ENCODE measurements at regions not wholly inside any gene's neighbourhood (a gene's known extent, or its start where the extent isn't known, plus 50 kb on each side); places are given as distances from the start of the nearest gene placed in this dataset.

DNA sequence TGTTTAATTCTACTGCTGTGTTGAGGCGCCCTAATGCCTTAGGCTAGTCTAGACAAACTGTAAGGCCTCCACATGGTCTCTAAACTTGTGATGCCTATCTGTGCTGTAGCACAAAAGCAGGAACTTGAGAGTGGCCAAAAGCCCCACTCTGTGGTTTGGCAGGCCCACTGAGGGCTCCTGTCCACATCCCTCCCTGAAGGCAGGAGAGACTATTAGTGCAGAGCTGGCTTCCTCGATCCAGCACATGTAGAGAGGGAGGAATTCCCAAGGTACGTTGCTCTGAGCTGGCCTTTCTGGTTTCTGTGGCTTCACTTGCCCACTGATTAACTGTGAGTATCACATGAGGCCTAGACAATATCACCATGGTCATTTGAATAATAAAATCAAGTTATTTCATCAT lies 90.6 kb downstream of the POLR2M start:
- Histone ChIP-seq H3K4me3 (ENCODE audit: low read depth in 2 of 2, low read length in 2 of 2) (no peak overlapping the region), H3K27me3 (ENCODE audit: control insufficient read depth, insufficient read depth, low read length) (peaks cover 5% of the 10 kb centered on the region; the same call in 1 of the 2 replicates), H3K9me3 (ENCODE audit: control insufficient read depth, insufficient read depth, low read depth, low read length) (no peaks in the 10 kb centered on the region), H3K4me1 (ENCODE audit: control insufficient read depth, insufficient read depth, low read length) (no peaks in the 10 kb centered on the region), H3K36me3 (ENCODE audit: control insufficient read depth, insufficient read depth, low read length) (no peaks in the 10 kb centered on the region), H3K27ac (ENCODE audit: low read length) (no peak overlapping the region)
- in situ Hi-C loops (cut with HindIII; ENCODE audit: low pct_unique_long_range_greater_than_20kb, low sequenced_read_pairs) (no loop called here), intact Hi-C loops (cut with micrococcal nuclease; ENCODE audit: unreplicated experiment) (no loop called here)
- ATAC-seq (no peak), DNase-seq (ENCODE audit: low read depth, low spot score) (no peak)
- no TSS peak for BruUV-seq (replicated peaks)
- POLR2A ChIA-PET = no interaction called here
- TF ChIP-seq REST (IDR thresholded peaks at IDR 0.05; ENCODE audit: insufficient read depth in 1 of 2, low read depth in 2 of 2, low read length in 1 of 2) (no peak), POLR2AphosphoS5 (IDR thresholded peaks at IDR 0.05; ENCODE audit: low read depth, low read length) (no peak), TCF7L2 (IDR thresholded peaks at IDR 0.05; ENCODE audit: low read depth, low read length) (no peak)
- CTCF ChIA-PET = no interaction called here

DNA sequence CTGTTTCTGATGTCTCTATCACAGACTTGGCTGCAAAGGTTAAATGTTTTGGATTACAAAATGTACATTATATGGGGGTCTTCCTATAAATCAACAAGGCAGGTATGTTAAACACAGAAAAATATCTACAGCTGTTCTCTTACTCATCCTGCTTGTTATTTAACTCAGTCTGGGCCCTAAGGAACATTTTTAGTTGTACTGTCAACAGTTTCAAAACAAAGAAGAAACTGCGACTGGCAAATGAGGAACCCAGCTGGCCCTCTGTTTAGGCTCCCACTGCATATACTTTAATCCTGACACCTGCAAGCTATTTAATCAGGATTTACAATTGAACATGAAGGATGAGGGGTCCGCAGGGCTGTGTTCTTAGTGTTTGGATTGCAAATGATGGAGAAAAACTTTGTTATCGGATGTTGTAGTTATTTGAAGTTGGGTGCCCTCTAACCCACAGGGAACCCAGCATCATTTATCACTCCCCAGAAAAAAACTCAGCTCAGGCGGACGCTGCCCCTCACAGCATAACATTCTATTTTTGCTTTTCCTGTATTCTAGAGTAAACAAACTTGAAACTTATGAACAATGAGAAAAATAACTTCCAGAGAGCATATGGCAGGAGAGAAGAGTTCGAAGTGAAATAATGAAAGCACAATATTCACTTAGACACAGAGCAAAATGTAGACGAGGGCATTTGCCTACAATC lies 91.2 kb downstream of the POLR2M start:
- intact Hi-C loops (cut with micrococcal nuclease; ENCODE audit: unreplicated experiment) = no loop called here
- H3K27me3 ChIP-seq (ENCODE audit: control insufficient read depth, insufficient read depth, low read length) = peaks cover 5% of the 10 kb centered on the region; the same call in 1 of the 2 replicates
- H3K4me1 ChIP-seq (ENCODE audit: control insufficient read depth, insufficient read depth, low read length) = no peaks in the 10 kb centered on the region
- POLR2A ChIA-PET = no interaction called here
- no peak overlapping the region for H3K27ac ChIP-seq (ENCODE audit: low read length)
- TF ChIP-seq POLR2AphosphoS5 (IDR thresholded peaks at IDR 0.05; ENCODE audit: low read depth, low read length) (no peak), CTCF (IDR thresholded peaks at IDR 0.05) (no peak), REST (IDR thresholded peaks at IDR 0.05; ENCODE audit: insufficient read depth in 1 of 2, low read depth in 2 of 2, low read length in 1 of 2) (no peak), SIN3A (IDR thresholded peaks at IDR 0.05; ENCODE audit: borderline replicate concordance, insufficient read depth, low read depth, low read length) (no peak), TCF7L2 (IDR thresholded peaks at IDR 0.05; ENCODE audit: low read depth, low read length) (no peak)
- no peak overlapping the region for H3K4me3 ChIP-seq (ENCODE audit: low read depth in 2 of 2, low read length in 2 of 2)
- ATAC-seq = no peak
- CTCF ChIA-PET = no interaction called here
- BruUV-seq (replicated peaks) = no TSS peak
- no peak for DNase-seq (ENCODE audit: low read depth, low spot score)
- H3K9me3 ChIP-seq (ENCODE audit: control insufficient read depth, insufficient read depth, low read depth, low read length) = no peaks in the 10 kb centered on the region
- in situ Hi-C loops (cut with HindIII; ENCODE audit: low pct_unique_long_range_greater_than_20kb, low sequenced_read_pairs) = no loop called here
- H3K36me3 ChIP-seq (ENCODE audit: control insufficient read depth, insufficient read depth, low read length) = no peaks in the 10 kb centered on the region

Data from Panc1 (cell line).